ENCODE measurements at regions not wholly inside any gene's neighbourhood (a gene's known extent, or its start where the extent isn't known, plus 50 kb on each side); places are given as distances from the start of the nearest gene placed in this dataset.

- no peaks in the 10 kb centered on the region for H3K9me3 ChIP-seq (ENCODE audit: control insufficient read depth, insufficient read depth, low read depth, low read length)
- no peaks in the 10 kb centered on the region for H3K36me3 ChIP-seq (ENCODE audit: control insufficient read depth, insufficient read depth, low read length)
- no peak overlapping the region for H3K9ac ChIP-seq (ENCODE audit: low read length)
- H3K4me1 ChIP-seq (ENCODE audit: control insufficient read depth, insufficient read depth, low read length) = no peaks in the 10 kb centered on the region
- H3K27ac ChIP-seq (ENCODE audit: low read depth, low read length) = no peak overlapping the region
- H3K27me3 ChIP-seq (ENCODE audit: control insufficient read depth, insufficient read depth, low read length) = no peaks in the 10 kb centered on the region
- no peak overlapping the region for H3K4me3 ChIP-seq (ENCODE audit: low read depth, low read length)
These were observed 849.3 kb upstream of the PCDH10 start for GRCh38 chr4:132299841-132300240.

DNA sequence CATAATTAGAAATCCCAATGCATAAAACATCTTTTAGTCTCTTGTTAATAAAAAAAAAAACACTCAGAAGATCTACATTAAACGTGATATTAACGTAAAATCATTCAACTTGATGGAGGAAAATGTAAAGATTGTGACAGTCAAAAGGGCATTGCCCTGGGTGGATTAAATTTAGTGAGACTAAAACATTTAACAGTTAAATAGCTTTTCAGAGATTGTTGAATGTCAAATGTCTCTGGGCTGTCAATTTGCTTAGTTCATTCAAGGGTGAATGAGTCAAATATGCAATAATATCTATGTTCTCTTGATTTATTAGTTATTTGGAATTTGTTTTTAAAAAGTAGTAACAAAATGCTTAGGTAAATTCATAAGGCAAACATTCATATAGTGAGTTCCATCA lies 836.6 kb upstream of the PCDH10 start:
- Histone ChIP-seq H3K27me3 (ENCODE audit: control insufficient read depth, insufficient read depth, low read length) (no peaks in the 10 kb centered on the region), H3K4me3 (ENCODE audit: low read depth, low read length) (no peak overlapping the region), H3K4me1 (ENCODE audit: control insufficient read depth, insufficient read depth, low read length) (no peaks in the 10 kb centered on the region), H3K27ac (ENCODE audit: low read depth, low read length) (no peak overlapping the region), H3K36me3 (ENCODE audit: control insufficient read depth, insufficient read depth, low read length) (no peaks in the 10 kb centered on the region), H3K9ac (ENCODE audit: low read length) (no peak overlapping the region), H3K9me3 (ENCODE audit: control insufficient read depth, insufficient read depth, low read depth, low read length) (peaks cover 2% of the 10 kb centered on the region; the same call in 1 of the 2 replicates)

DNA sequence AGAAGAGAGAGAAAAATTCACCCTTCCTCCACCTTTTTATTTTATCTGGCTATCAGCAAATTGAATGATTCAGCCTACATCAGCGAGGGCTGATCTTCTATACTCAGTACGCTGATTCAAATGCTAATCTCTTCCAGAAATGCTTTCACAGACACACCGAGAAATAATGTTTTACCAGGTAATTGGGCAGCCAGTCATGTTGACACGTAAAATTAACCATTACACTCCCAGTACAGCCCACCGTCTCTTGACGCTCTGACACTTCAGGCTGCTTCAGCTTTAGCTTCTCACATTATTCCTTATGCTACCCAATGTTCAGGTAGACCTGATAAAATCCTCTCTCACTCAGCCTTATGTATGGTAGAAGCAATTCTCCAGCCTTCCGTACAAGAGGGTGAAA lies 835.2 kb upstream of the PCDH10 start:
- Histone ChIP-seq H3K36me3 (ENCODE audit: control insufficient read depth, insufficient read depth, low read length) (no peaks in the 10 kb centered on the region), H3K9ac (ENCODE audit: low read length) (no peak overlapping the region), H3K27ac (ENCODE audit: low read depth, low read length) (no peak overlapping the region), H3K27me3 (ENCODE audit: control insufficient read depth, insufficient read depth, low read length) (no peaks in the 10 kb centered on the region), H3K4me3 (ENCODE audit: low read depth, low read length) (no peak overlapping the region), H3K4me1 (ENCODE audit: control insufficient read depth, insufficient read depth, low read length) (no peaks in the 10 kb centered on the region), H3K9me3 (ENCODE audit: control insufficient read depth, insufficient read depth, low read depth, low read length) (peaks cover 2% of the 10 kb centered on the region; the same call in 1 of the 2 replicates)

GRCh38 chr4:132316738-132317137 lies 832.4 kb upstream of the PCDH10 start:
- Histone ChIP-seq H3K27ac (ENCODE audit: low read depth, low read length) (no peak overlapping the region), H3K9ac (ENCODE audit: low read length) (no peak overlapping the region), H3K4me1 (ENCODE audit: control insufficient read depth, insufficient read depth, low read length) (no peaks in the 10 kb centered on the region), H3K36me3 (ENCODE audit: control insufficient read depth, insufficient read depth, low read length) (no peaks in the 10 kb centered on the region), H3K4me3 (ENCODE audit: low read depth, low read length) (no peak overlapping the region), H3K9me3 (ENCODE audit: control insufficient read depth, insufficient read depth, low read depth, low read length) (no peaks in the 10 kb centered on the region), H3K27me3 (ENCODE audit: control insufficient read depth, insufficient read depth, low read length) (no peaks in the 10 kb centered on the region)

GRCh38 chr4:132317923-132318322 lies 831.2 kb upstream of the PCDH10 start:
- H3K9me3 ChIP-seq (ENCODE audit: control insufficient read depth, insufficient read depth, low read depth, low read length) = no peaks in the 10 kb centered on the region
- H3K4me3 ChIP-seq (ENCODE audit: low read depth, low read length) = no peak overlapping the region
- no peaks in the 10 kb centered on the region for H3K27me3 ChIP-seq (ENCODE audit: control insufficient read depth, insufficient read depth, low read length)
- no peaks in the 10 kb centered on the region for H3K36me3 ChIP-seq (ENCODE audit: control insufficient read depth, insufficient read depth, low read length)
- H3K9ac ChIP-seq (ENCODE audit: low read length) = no peak overlapping the region
- H3K27ac ChIP-seq (ENCODE audit: low read depth, low read length) = no peak overlapping the region
- no peaks in the 10 kb centered on the region for H3K4me1 ChIP-seq (ENCODE audit: control insufficient read depth, insufficient read depth, low read length)

DNA sequence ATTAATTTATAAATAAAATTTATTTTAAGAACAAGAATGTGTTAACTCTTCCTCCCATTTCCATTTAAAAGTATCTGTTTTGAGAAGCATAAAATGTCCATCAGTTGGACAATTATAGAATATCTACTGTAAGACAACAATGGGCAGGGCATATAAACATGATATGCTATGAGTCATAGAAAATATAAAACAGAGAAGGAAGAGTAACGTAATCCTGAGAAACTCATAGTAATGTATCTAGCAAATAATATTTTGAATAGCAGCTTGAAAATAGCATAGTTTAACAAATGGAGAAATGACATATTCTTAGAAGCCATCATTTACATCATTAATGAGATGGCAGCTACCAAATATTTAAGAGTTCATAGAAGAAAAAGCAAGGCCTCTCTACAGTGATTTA lies 820.3 kb upstream of the PCDH10 start:
- H3K4me3 ChIP-seq (ENCODE audit: low read depth, low read length) = no peak overlapping the region

GRCh38 chr4:132330994-132331393 lies 818.1 kb upstream of the PCDH10 start:
- Histone ChIP-seq H3K36me3 (ENCODE audit: control insufficient read depth, insufficient read depth, low read length) (no peaks in the 10 kb centered on the region), H3K9me3 (ENCODE audit: control insufficient read depth, insufficient read depth, low read depth, low read length) (0 out of 2 replicates have a peak, but pooled peaks cover 3% of the 10 kb centered on the region), H3K4me1 (ENCODE audit: control insufficient read depth, insufficient read depth, low read length) (no peaks in the 10 kb centered on the region), H3K27ac (ENCODE audit: low read depth, low read length) (no peak overlapping the region), H3K9ac (ENCODE audit: low read length) (no peak overlapping the region), H3K27me3 (ENCODE audit: control insufficient read depth, insufficient read depth, low read length) (no peaks in the 10 kb centered on the region), H3K4me3 (ENCODE audit: low read depth, low read length) (no peak overlapping the region)

More for the DNA sequence above, 820.3 kb upstream of the PCDH10 start:
- Histone ChIP-seq H3K9me3 (ENCODE audit: control insufficient read depth, insufficient read depth, low read depth, low read length) (0 out of 2 replicates have a peak, but pooled peaks cover 3% of the 10 kb centered on the region), H3K27ac (ENCODE audit: low read depth, low read length) (no peak overlapping the region), H3K36me3 (ENCODE audit: control insufficient read depth, insufficient read depth, low read length) (no peaks in the 10 kb centered on the region), H3K4me1 (ENCODE audit: control insufficient read depth, insufficient read depth, low read length) (no peaks in the 10 kb centered on the region), H3K27me3 (ENCODE audit: control insufficient read depth, insufficient read depth, low read length) (no peaks in the 10 kb centered on the region), H3K9ac (ENCODE audit: low read length) (no peak overlapping the region)

GRCh38 chr4:132332932-132333723 lies 816.0 kb upstream of the PCDH10 start:
- Histone ChIP-seq H3K9ac (ENCODE audit: low read length) (no peak overlapping the region), H3K27ac (ENCODE audit: low read depth, low read length) (no peak overlapping the region), H3K27me3 (ENCODE audit: control insufficient read depth, insufficient read depth, low read length) (no peaks in the 10 kb centered on the region), H3K4me1 (ENCODE audit: control insufficient read depth, insufficient read depth, low read length) (no peaks in the 10 kb centered on the region), H3K4me3 (ENCODE audit: low read depth, low read length) (no peak overlapping the region), H3K9me3 (ENCODE audit: control insufficient read depth, insufficient read depth, low read depth, low read length) (no peaks in the 10 kb centered on the region), H3K36me3 (ENCODE audit: control insufficient read depth, insufficient read depth, low read length) (no peaks in the 10 kb centered on the region)

GRCh38 chr4:132333724-132334047 lies 815.4 kb upstream of the PCDH10 start:
- no peak overlapping the region for H3K27ac ChIP-seq (ENCODE audit: low read depth, low read length)
- no peaks in the 10 kb centered on the region for H3K4me1 ChIP-seq (ENCODE audit: control insufficient read depth, insufficient read depth, low read length)
- no peaks in the 10 kb centered on the region for H3K27me3 ChIP-seq (ENCODE audit: control insufficient read depth, insufficient read depth, low read length)
- H3K9ac ChIP-seq (ENCODE audit: low read length) = no peak overlapping the region
- no peaks in the 10 kb centered on the region for H3K9me3 ChIP-seq (ENCODE audit: control insufficient read depth, insufficient read depth, low read depth, low read length)
- no peak overlapping the region for H3K4me3 ChIP-seq (ENCODE audit: low read depth, low read length)
- no peaks in the 10 kb centered on the region for H3K36me3 ChIP-seq (ENCODE audit: control insufficient read depth, insufficient read depth, low read length)

GRCh38 chr4:132334081-132334480 lies 815.0 kb upstream of the PCDH10 start:
- Histone ChIP-seq H3K9ac (ENCODE audit: low read length) (no peak overlapping the region), H3K9me3 (ENCODE audit: control insufficient read depth, insufficient read depth, low read depth, low read length) (no peaks in the 10 kb centered on the region), H3K27me3 (ENCODE audit: control insufficient read depth, insufficient read depth, low read length) (no peaks in the 10 kb centered on the region), H3K4me1 (ENCODE audit: control insufficient read depth, insufficient read depth, low read length) (no peaks in the 10 kb centered on the region), H3K36me3 (ENCODE audit: control insufficient read depth, insufficient read depth, low read length) (no peaks in the 10 kb centered on the region), H3K27ac (ENCODE audit: low read depth, low read length) (no peak overlapping the region), H3K4me3 (ENCODE audit: low read depth, low read length) (no peak overlapping the region)

- H3K9me3 ChIP-seq (ENCODE audit: control insufficient read depth, insufficient read depth, low read depth, low read length) = peaks cover 13% of the 10 kb centered on the region
- H3K27me3 ChIP-seq (ENCODE audit: control insufficient read depth, insufficient read depth, low read length) = no peaks in the 10 kb centered on the region
- no peaks in the 10 kb centered on the region for H3K4me1 ChIP-seq (ENCODE audit: control insufficient read depth, insufficient read depth, low read length)
- H3K27ac ChIP-seq (ENCODE audit: low read depth, low read length) = no peak overlapping the region
- H3K4me3 ChIP-seq (ENCODE audit: low read depth, low read length) = no peak overlapping the region
- H3K36me3 ChIP-seq (ENCODE audit: control insufficient read depth, insufficient read depth, low read length) = no peaks in the 10 kb centered on the region
- H3K9ac ChIP-seq (ENCODE audit: low read length) = no peak overlapping the region
These were observed 803.9 kb upstream of the PCDH10 start for GRCh38 chr4:132344924-132345828.

Measured in HUES6 (cell line).